OCI-M1 (cell line): ENCODE measurements at regions not wholly inside any gene's neighbourhood (a gene's known extent, or its start where the extent isn't known, plus 50 kb on each side); places are given as distances from the start of the nearest gene placed in this dataset.

ENCODE experiments used
- DNase-seq: peaks from one replicate; lab custom pipeline; 2025; lab: John Stamatoyannopoulos, UW

- no peak for DNase-seq
Observed at GRCh38 chr10:6342096-6342685, 139.5 kb downstream of the PFKFB3 start.

- DNase-seq: no peak
Observed at GRCh38 chr10:6343305-6344010, 140.7 kb downstream of the PFKFB3 start.

GRCh38 chr10:6345404-6345803 is 142.7 kb downstream of the PFKFB3 start:
- DNase-seq: no peak

- DNase-seq: no peak
Observed at GRCh38 chr10:6346631-6347030, 143.9 kb downstream of the PFKFB3 start.

GRCh38 chr10:6347391-6347951 is 144.7 kb downstream of the PFKFB3 start:
- DNase-seq: peak; percentile 24

- DNase-seq: peak; percentile 68
Observed at GRCh38 chr10:6348096-6348874, 145.6 kb downstream of the PFKFB3 start.

- no peak for DNase-seq
Observed at GRCh38 chr10:6349846-6350535, 147.3 kb downstream of the PFKFB3 start.

- DNase-seq: no peak
Observed at GRCh38 chr10:6350609-6351008, 147.9 kb downstream of the PFKFB3 start.

GRCh38 chr10:6351495-6351894 is 148.8 kb downstream of the PFKFB3 start:
- DNase-seq: no peak

- no peak for DNase-seq
Observed at GRCh38 chr10:6353526-6353925, 150.8 kb downstream of the PFKFB3 start.

GRCh38 chr10:6354168-6354772 is 151.5 kb downstream of the PFKFB3 start:
- no peak for DNase-seq

GRCh38 chr10:6356280-6356793 is 153.6 kb downstream of the PFKFB3 start:
- no peak for DNase-seq

GRCh38 chr10:6361869-6362268 is 159.1 kb downstream of the PFKFB3 start:
- DNase-seq: no peak

- DNase-seq: no peak
Observed at GRCh38 chr10:6362879-6363278, 160.1 kb downstream of the PFKFB3 start.

- DNase-seq: no peak
Observed at GRCh38 chr10:6363511-6363910, 160.8 kb downstream of the PFKFB3 start.

GRCh38 chr10:6364283-6364682 is 161.6 kb downstream of the PFKFB3 start:
- no peak for DNase-seq

GRCh38 chr10:6364893-6365292 is 162.2 kb downstream of the PFKFB3 start:
- no peak for DNase-seq

GRCh38 chr10:6365384-6365783 is 162.7 kb downstream of the PFKFB3 start:
- no peak for DNase-seq
